Endodermal cell (in vitro differentiated cells): ENCODE measurements at regions not wholly inside any gene's neighbourhood (a gene's known extent, or its start where the extent isn't known, plus 50 kb on each side); places are given as distances from the start of the nearest gene placed in this dataset.

ENCODE experiments used
- DNase-seq: peaks from one replicate; pipeline ENCODE4 v3.0.0-alpha.2; 2017
- H3K27ac ChIP-seq: 2 replicates; pipeline ENCODE4 v1.5.1; 2013; ENCODE audit warnings: mild to moderate bottlenecking, low read depth, low read length, moderate library complexity
- H3K27me3 ChIP-seq: 2 replicates; pipeline ENCODE4 v1.6.1; 2013; ENCODE audit warnings: mild to moderate bottlenecking, low read length, moderate library complexity; ENCODE audit not compliant: insufficient read depth, control insufficient read depth, poor library complexity, severe bottlenecking
- H3K36me3 ChIP-seq: 2 replicates; pipeline ENCODE4 v1.7.0; 2013; ENCODE audit warnings: mild to moderate bottlenecking, low read length, moderate library complexity; ENCODE audit not compliant: control insufficient read depth, insufficient read depth
- H3K4me1 ChIP-seq: one replicate; pipeline ENCODE4 v1.7.0; 2013; ENCODE audit warnings: low read length; ENCODE audit not compliant: control insufficient read depth, insufficient read depth
- H3K4me3 ChIP-seq: 2 replicates; pipeline ENCODE4 v1.5.1; 2013; ENCODE audit warnings: mild to moderate bottlenecking, low read length, moderate library complexity
- H3K9ac ChIP-seq: 2 replicates; pipeline ENCODE4 v1.6.1; 2013; ENCODE audit warnings: mild to moderate bottlenecking, low read length, moderate library complexity; ENCODE audit not compliant: poor library complexity, severe bottlenecking; ENCODE audit errors: extremely low read depth
- H3K9me3 ChIP-seq: 2 replicates; pipeline ENCODE4 v1.6.1; 2013; ENCODE audit warnings: mild to moderate bottlenecking, low read length, moderate library complexity; ENCODE audit not compliant: control insufficient read depth
- H3K27ac Mint-ChIP-seq: 2 replicates; pipeline ENCODE4 v1.8.0; 2020; ENCODE audit warnings: mixed read lengths
- H3K27me3 Mint-ChIP-seq: 2 replicates; pipeline ENCODE4 v1.8.0; 2021; ENCODE audit warnings: mild to moderate bottlenecking, mixed read lengths; ENCODE audit not compliant: insufficient read depth
- H3K36me3 Mint-ChIP-seq: 2 replicates; pipeline ENCODE4 v1.8.0; 2020; ENCODE audit warnings: low read depth, mixed read lengths
- H3K4me1 Mint-ChIP-seq: 2 replicates; pipeline ENCODE4 v1.8.0; 2020; ENCODE audit warnings: mixed read lengths
- H3K4me3 Mint-ChIP-seq: 2 replicates; pipeline ENCODE4 v1.8.0; 2020; ENCODE audit warnings: mild to moderate bottlenecking, moderate library complexity, mixed read lengths
- H3K9me3 Mint-ChIP-seq: 2 replicates; pipeline ENCODE4 v1.8.0; 2020; ENCODE audit warnings: mild to moderate bottlenecking, mixed read lengths
- CTCF ChIP-seq: fragments of 200-600 bp; sonication (generic); conservative IDR thresholded peaks from 2 replicates; pipeline ENCODE4 v1.5.0; 2021; ENCODE audit warnings: antibody characterized with exemption, mild to moderate bottlenecking
- WGBS, 2 experiments: methylation state at CpG; one replicate each; pipeline versions ENCODE4 v1.1.5 to v1.1.7; 2013; ENCODE audit warnings: missing lambda C conversion rate in 2 of 2, mixed read lengths in 1 of 2; ENCODE audit not compliant: insufficient coverage in 1 of 2, insufficient read length in 1 of 2; 5-methylcytosine and 5-hydroxymethylcytosine counted together

- Histone ChIP-seq H3K27ac (no peak overlapping the region), H3K9ac (no peak overlapping the region), H3K9me3 (peaks cover 32% of the 10 kb centered on the region), H3K4me3 (no peak overlapping the region), H3K27me3 (no peaks in the 10 kb centered on the region), H3K4me1 (no peaks in the 10 kb centered on the region), H3K36me3 (no peaks in the 10 kb centered on the region)
- WGBS, 2 experiments, result 75 to 76% methylated on average over 2 of the region's 2 CpGs
- Mint-ChIP-seq H3K9me3 (peaks cover 25% of the 10 kb centered on the region), H3K4me1 (no peaks in the 10 kb centered on the region), H3K27me3 (no peaks in the 10 kb centered on the region), H3K36me3 (no peaks in the 10 kb centered on the region), H3K4me3 (no peak overlapping the region), H3K27ac (no peak overlapping the region)
- TF ChIP-seq CTCF, result no peak
- DNase-seq, result no peak
Measured at GRCh38 chr6:131431718-131432117, 141.3 kb upstream of the ARG1 start.

- Histone ChIP-seq H3K27me3 (no peaks in the 10 kb centered on the region), H3K4me1 (no peaks in the 10 kb centered on the region), H3K27ac (no peak overlapping the region), H3K9me3 (peaks cover 20% of the 10 kb centered on the region), H3K4me3 (no peak overlapping the region), H3K36me3 (no peaks in the 10 kb centered on the region), H3K9ac (no peak overlapping the region)
- H3K9me3 Mint-ChIP-seq, result peaks cover 32% of the 10 kb centered on the region
- no peak for TF ChIP-seq CTCF
- H3K36me3 Mint-ChIP-seq, result peaks cover 1% of the 10 kb centered on the region
- 97 to 100% methylated on average over 1 of the region's 1 CpG for WGBS, 2 experiments
- no peak overlapping the region for H3K4me3 Mint-ChIP-seq
- H3K27me3 Mint-ChIP-seq, result no peaks in the 10 kb centered on the region
- DNase-seq, result no peak
- H3K27ac Mint-ChIP-seq, result no peak overlapping the region
- H3K4me1 Mint-ChIP-seq, result no peaks in the 10 kb centered on the region
Measured at GRCh38 chr6:131433927-131434326, 139.1 kb upstream of the ARG1 start.

- 88% methylated on average over 1 of the region's 1 CpG; no CpG with 5 or more reads in 1 of the 2 experiments for WGBS, 2 experiments
- Histone ChIP-seq H3K36me3 (no peaks in the 10 kb centered on the region), H3K4me3 (no peak overlapping the region), H3K27ac (no peak overlapping the region), H3K9ac (no peak overlapping the region), H3K27me3 (no peaks in the 10 kb centered on the region), H3K4me1 (no peaks in the 10 kb centered on the region), H3K9me3 (peaks cover 15% of the 10 kb centered on the region)
- Mint-ChIP-seq H3K27ac (no peak overlapping the region), H3K4me1 (no peaks in the 10 kb centered on the region), H3K36me3 (peaks cover 1% of the 10 kb centered on the region), H3K27me3 (no peaks in the 10 kb centered on the region), H3K9me3 (peaks cover 27% of the 10 kb centered on the region), H3K4me3 (no peak overlapping the region)
- DNase-seq, result no peak
- no peak for TF ChIP-seq CTCF
Measured at GRCh38 chr6:131436358-131436757, 136.7 kb upstream of the ARG1 start.
